ENCODE measurements at regions not wholly inside any gene's neighbourhood (a gene's known extent, or its start where the extent isn't known, plus 50 kb on each side); places are given as distances from the start of the nearest gene placed in this dataset.
"Not testable (repeated sequence)": the region's sequence is repeated elsewhere in the genome, so short reads cannot be mapped to it uniquely, and the experiment has no call there.

GRCh38 chr10:100645613-100646392 is 99.6 kb upstream of the PAX2 start:
- no peak overlapping the region for H3K4me3 Mint-ChIP-seq (ENCODE audit: low read depth, unreplicated experiment)
- intact Hi-C loops (cut with micrococcal nuclease; ENCODE audit: unreplicated experiment): no loop called here
- no peaks in the 10 kb centered on the region for H3K36me3 Mint-ChIP-seq (ENCODE audit: insufficient read depth, unreplicated experiment)
- DNase-seq: no peak
- H3K27me3 Mint-ChIP-seq (ENCODE audit: unreplicated experiment): peaks cover 92% of the 10 kb centered on the region
- TF ChIP-seq CTCF (IDR thresholded peaks at IDR 0.05; ENCODE audit: unreplicated experiment): no peak
- H3K9me3 Mint-ChIP-seq (ENCODE audit: low read depth, unreplicated experiment): no peaks in the 10 kb centered on the region
- CTCF ChIA-PET: interaction anchor here (0.6 kb wide), 1 partner anchor 20 kb away, joined by 3 read pairs; no protein-coding TSS in a partner anchor
- H3K27ac Mint-ChIP-seq (ENCODE audit: unreplicated experiment): no peak overlapping the region
- BruUV-seq (replicated peaks): no TSS peak
- no peaks in the 10 kb centered on the region for H3K4me1 Mint-ChIP-seq (ENCODE audit: low read depth, unreplicated experiment)

- BruUV-seq (replicated peaks): no TSS peak
- CTCF ChIA-PET: no interaction called here
- intact Hi-C loops (cut with micrococcal nuclease; ENCODE audit: unreplicated experiment): no loop called here
- no peaks in the 10 kb centered on the region for H3K36me3 Mint-ChIP-seq (ENCODE audit: insufficient read depth, unreplicated experiment)
- no peaks in the 10 kb centered on the region for H3K9me3 Mint-ChIP-seq (ENCODE audit: low read depth, unreplicated experiment)
- H3K4me1 Mint-ChIP-seq (ENCODE audit: low read depth, unreplicated experiment): no peaks in the 10 kb centered on the region
- no peak for DNase-seq
- no peak overlapping the region for H3K4me3 Mint-ChIP-seq (ENCODE audit: low read depth, unreplicated experiment)
- no peak for TF ChIP-seq CTCF (IDR thresholded peaks at IDR 0.05; ENCODE audit: unreplicated experiment)
- no peak overlapping the region for H3K27ac Mint-ChIP-seq (ENCODE audit: unreplicated experiment)
- H3K27me3 Mint-ChIP-seq (ENCODE audit: unreplicated experiment): peaks cover 87% of the 10 kb centered on the region
Measured at GRCh38 chr10:100647928-100648327, 97.5 kb upstream of the PAX2 start.

GRCh38 chr10:100650693-100651092 is 94.7 kb upstream of the PAX2 start:
- TF ChIP-seq CTCF (IDR thresholded peaks at IDR 0.05; ENCODE audit: unreplicated experiment): no peak
- H3K27me3 Mint-ChIP-seq (ENCODE audit: unreplicated experiment): peaks cover 89% of the 10 kb centered on the region

GRCh38 chr10:100651099-100651498 is 94.3 kb upstream of the PAX2 start:
- H3K27ac Mint-ChIP-seq (ENCODE audit: unreplicated experiment); DNase-seq; intact Hi-C loops (cut with micrococcal nuclease; ENCODE audit: unreplicated experiment); H3K4me3 Mint-ChIP-seq (ENCODE audit: low read depth, unreplicated experiment); H3K36me3 Mint-ChIP-seq (ENCODE audit: insufficient read depth, unreplicated experiment); H3K9me3 Mint-ChIP-seq (ENCODE audit: low read depth, unreplicated experiment); CTCF ChIA-PET; BruUV-seq (replicated peaks): not testable (repeated sequence)
- peaks cover 89% of the 10 kb centered on the region for H3K27me3 Mint-ChIP-seq (ENCODE audit: unreplicated experiment)
- peaks cover 13% of the 10 kb centered on the region for H3K4me1 Mint-ChIP-seq (ENCODE audit: low read depth, unreplicated experiment)

More at GRCh38 chr10:100650693-100651092, 94.7 kb upstream of the PAX2 start:
- intact Hi-C loops (cut with micrococcal nuclease; ENCODE audit: unreplicated experiment): no loop called here
- H3K4me1 Mint-ChIP-seq (ENCODE audit: low read depth, unreplicated experiment): peaks cover 13% of the 10 kb centered on the region
- H3K36me3 Mint-ChIP-seq (ENCODE audit: insufficient read depth, unreplicated experiment): no peaks in the 10 kb centered on the region
- H3K9me3 Mint-ChIP-seq (ENCODE audit: low read depth, unreplicated experiment): no peaks in the 10 kb centered on the region
- H3K4me3 Mint-ChIP-seq (ENCODE audit: low read depth, unreplicated experiment): no peak overlapping the region
- no peak overlapping the region for H3K27ac Mint-ChIP-seq (ENCODE audit: unreplicated experiment)
- CTCF ChIA-PET: no interaction called here
- BruUV-seq (replicated peaks): no TSS peak
- no peak for DNase-seq

- Mint-ChIP-seq H3K36me3 (ENCODE audit: insufficient read depth, unreplicated experiment) (no peaks in the 10 kb centered on the region), H3K9me3 (ENCODE audit: low read depth, unreplicated experiment) (no peaks in the 10 kb centered on the region), H3K4me3 (ENCODE audit: low read depth, unreplicated experiment) (no peak overlapping the region), H3K27ac (ENCODE audit: unreplicated experiment) (no peak overlapping the region), H3K4me1 (ENCODE audit: low read depth, unreplicated experiment) (peaks cover 13% of the 10 kb centered on the region), H3K27me3 (ENCODE audit: unreplicated experiment) (peaks cover 89% of the 10 kb centered on the region)
- TF ChIP-seq CTCF (IDR thresholded peaks at IDR 0.05; ENCODE audit: unreplicated experiment): no peak
- BruUV-seq (replicated peaks): no TSS peak
- intact Hi-C loops (cut with micrococcal nuclease; ENCODE audit: unreplicated experiment): no loop called here
- DNase-seq: no peak
- CTCF ChIA-PET: no interaction called here
Measured at GRCh38 chr10:100651916-100652315, 93.5 kb upstream of the PAX2 start.

Measured in Calu3 (cell line).